ENCODE measurements at regions not wholly inside any gene's neighbourhood (a gene's known extent, or its start where the extent isn't known, plus 50 kb on each side); places are given as distances from the start of the nearest gene placed in this dataset.

- no peak for DNase-seq
Observed at GRCh38 chr7:22002726-22003125, 57.0 kb upstream of the CDCA7L start.

DNA sequence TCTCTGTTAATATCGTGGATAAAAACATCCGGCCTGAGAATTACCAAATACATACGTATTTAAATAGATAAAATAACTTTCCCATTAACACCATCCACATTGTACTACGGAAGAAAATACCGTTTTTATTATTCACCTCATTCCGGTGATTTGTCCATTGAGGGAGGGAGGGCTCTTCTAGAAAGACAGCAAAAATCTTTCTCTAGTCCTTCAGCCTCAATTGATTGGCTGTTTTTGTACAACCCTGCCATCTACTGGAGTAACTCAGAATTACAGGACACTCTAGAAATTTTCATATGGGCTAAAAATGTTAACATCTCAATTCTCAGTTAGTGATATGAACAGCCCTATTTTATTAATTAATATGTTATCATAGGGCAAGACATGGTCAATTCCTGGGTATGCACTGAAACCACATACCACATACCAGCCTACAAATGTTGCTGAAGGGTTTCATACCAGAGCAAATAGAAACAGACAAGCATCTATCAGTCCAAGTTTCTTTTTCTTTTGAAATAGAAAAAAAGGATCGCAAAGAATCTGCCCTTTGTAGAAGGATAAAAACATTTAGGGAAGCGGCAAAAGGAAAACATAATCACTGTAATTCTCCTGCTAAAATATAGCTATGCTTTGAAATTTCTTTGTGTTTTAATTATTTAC is 55.8 kb upstream of the CDCA7L start:
- DNase-seq: peak; percentile 38

DNA sequence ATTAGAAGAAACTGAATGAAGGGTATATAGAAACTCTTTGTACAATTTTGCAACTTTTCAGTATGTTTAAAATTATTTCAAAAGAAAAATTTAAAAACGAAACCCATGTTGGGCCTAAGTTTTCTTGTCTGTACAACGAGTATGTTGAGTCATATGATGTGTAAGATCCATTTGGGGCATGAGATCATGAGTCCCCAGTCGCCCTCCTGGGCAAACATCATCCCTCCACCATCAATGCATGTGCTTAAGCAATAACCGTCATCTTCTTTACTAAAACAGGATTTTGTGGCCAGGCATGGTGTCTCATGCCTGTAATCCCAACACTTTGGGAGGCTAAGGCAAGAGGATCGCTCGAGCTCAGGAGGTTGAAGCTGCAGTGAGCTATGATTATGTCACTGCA is 54.2 kb upstream of the CDCA7L start:
- DNase-seq: no peak

- no peak for DNase-seq
Observed at GRCh38 chr7:21996641-21997040, 50.9 kb upstream of the CDCA7L start.

Measured in NCI-H2227 treated with DMSO at 0.1 percent for 48 hours (cell line).